Esophagus muscularis mucosa (tissue), 4 donors: ENCODE measurements at regions not wholly inside any gene's neighbourhood (a gene's known extent, or its start where the extent isn't known, plus 50 kb on each side); places are given as distances from the start of the nearest gene placed in this dataset.

Experiments used
- DNase-seq: peaks from one replicate; pipeline ENCODE4 v3.0.0-alpha.2; 2017; ENCODE audit errors: extremely low spot score
- H3K27ac ChIP-seq, 4 donors: fragments of 200-600 bp; sonication (generic); replicated peaks in 1 of 4; 1 replicate in 3 of 4; 2 replicates in 1 of 4; pipeline ENCODE4 v1.5.1; 2016 to 2019; ENCODE audit warnings: mild to moderate bottlenecking in 1 of 4
- H3K27me3 ChIP-seq, 4 donors: fragments of 200-600 bp; sonication (generic); one replicate each; pipeline versions ENCODE4 v1.5.1 to v1.6.0; 2016 to 2019
- H3K36me3 ChIP-seq, 4 donors: fragments of 200-600 bp; sonication (generic); one replicate each; pipeline ENCODE4 v1.5.1; 2016 to 2019
- H3K4me1 ChIP-seq, 4 donors: fragments of 200-600 bp; sonication (generic); one replicate each; pipeline ENCODE4 v1.5.1; 2016 to 2019
- H3K4me3 ChIP-seq, 4 donors: fragments of 200-600 bp; sonication (generic); 1 replicate in 2 of 4; 2 replicates in 2 of 4; pipeline ENCODE4 v1.5.1; 2016 to 2019; ENCODE audit warnings: mild to moderate bottlenecking in 4 of 4, moderate library complexity in 1 of 4
- H3K9me3 ChIP-seq, 4 donors: fragments of 200-600 bp; sonication (generic); 1 replicate in 3 of 4; 2 replicates in 1 of 4; pipeline ENCODE4 v1.5.1; 2016 to 2019
- EP300 ChIP-seq: sonication (generic); formaldehyde crosslinking; IDR thresholded peaks from one replicate; pipeline ENCODE4 v1.6.1; 2017; ENCODE audit warnings: antibody characterized with exemption
- POLR2A ChIP-seq: fragments of 450-650 bp; IDR thresholded peaks from one replicate; pipeline ENCODE4 v1.6.1; 2017; ENCODE audit warnings: antibody characterized with exemption, moderate library complexity, mild to moderate bottlenecking, low read depth
- POLR2AphosphoS5 ChIP-seq, 2 donors: sonication (generic); formaldehyde crosslinking; IDR thresholded peaks; one replicate each; pipeline ENCODE4 v1.6.1; 2017; ENCODE audit warnings: antibody characterized with exemption in 2 of 2
- WGBS: methylation state at CpG from one replicate; pipeline ENCODE4 v1.1.5; 2018; 5-methylcytosine and 5-hydroxymethylcytosine counted together
- intact Hi-C: fragments of 100-400 bp; cut with DNase I; formaldehyde crosslinking; loops from one replicate; pipeline ENCODE4 v1.15.1; 2023
- TF ChIP-seq, protein P1 (sequence below), 3 experiments: fragments of 200-600 bp in 2 of 3; fragments of 450-650 bp in 1 of 3; sonication (generic) in 2 of 3; IDR thresholded peaks; one replicate each; pipeline ENCODE4 v1.5.1; 2017 to 2019; ENCODE audit warnings: antibody characterized with exemption in 3 of 3, mild to moderate bottlenecking in 2 of 3, moderate library complexity in 1 of 3

- H3K4me1 ChIP-seq, result no peaks in the 10 kb centered on the region
- no peaks in the 10 kb centered on the region for H3K9me3 ChIP-seq
- no peak overlapping the region for H3K4me3 ChIP-seq
- intact Hi-C loops, result no loop called here
- 94% methylated on average over 4 of the region's 4 CpGs for WGBS
- no peaks in the 10 kb centered on the region for H3K27me3 ChIP-seq
- DNase-seq, result no peak
- H3K27ac ChIP-seq, result no peak overlapping the region
- TF ChIP-seq EP300 (no peak), POLR2AphosphoS5 (IDR thresholded peaks at IDR 0.05) (no peak), POLR2A (no peak)
- TF ChIP-seq, protein P1, sequence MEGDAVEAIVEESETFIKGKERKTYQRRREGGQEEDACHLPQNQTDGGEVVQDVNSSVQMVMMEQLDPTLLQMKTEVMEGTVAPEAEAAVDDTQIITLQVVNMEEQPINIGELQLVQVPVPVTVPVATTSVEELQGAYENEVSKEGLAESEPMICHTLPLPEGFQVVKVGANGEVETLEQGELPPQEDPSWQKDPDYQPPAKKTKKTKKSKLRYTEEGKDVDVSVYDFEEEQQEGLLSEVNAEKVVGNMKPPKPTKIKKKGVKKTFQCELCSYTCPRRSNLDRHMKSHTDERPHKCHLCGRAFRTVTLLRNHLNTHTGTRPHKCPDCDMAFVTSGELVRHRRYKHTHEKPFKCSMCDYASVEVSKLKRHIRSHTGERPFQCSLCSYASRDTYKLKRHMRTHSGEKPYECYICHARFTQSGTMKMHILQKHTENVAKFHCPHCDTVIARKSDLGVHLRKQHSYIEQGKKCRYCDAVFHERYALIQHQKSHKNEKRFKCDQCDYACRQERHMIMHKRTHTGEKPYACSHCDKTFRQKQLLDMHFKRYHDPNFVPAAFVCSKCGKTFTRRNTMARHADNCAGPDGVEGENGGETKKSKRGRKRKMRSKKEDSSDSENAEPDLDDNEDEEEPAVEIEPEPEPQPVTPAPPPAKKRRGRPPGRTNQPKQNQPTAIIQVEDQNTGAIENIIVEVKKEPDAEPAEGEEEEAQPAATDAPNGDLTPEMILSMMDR (IDR thresholded peaks at IDR 0.05), result no peak
- H3K36me3 ChIP-seq, result no peaks in the 10 kb centered on the region
Measured at GRCh38 chr14:37698840-37699777, 103.7 kb downstream of the TTC6 start.

GRCh38 chr14:37707716-37708115 is 112.3 kb downstream of the TTC6 start:
- no peak overlapping the region for H3K27ac ChIP-seq
- intact Hi-C loops, result loop anchor here (2.0 kb wide), 1 partner anchor 167 kb away; no protein-coding TSS in a partner anchor
- 69% methylated on average over 2 of the region's 2 CpGs for WGBS
- DNase-seq, result no peak
- no peaks in the 10 kb centered on the region for H3K27me3 ChIP-seq
- H3K4me1 ChIP-seq, result no peaks in the 10 kb centered on the region
- no peak overlapping the region for H3K4me3 ChIP-seq
- no peaks in the 10 kb centered on the region for H3K36me3 ChIP-seq
- no peak for TF ChIP-seq EP300
- no peaks in the 10 kb centered on the region for H3K9me3 ChIP-seq

DNA sequence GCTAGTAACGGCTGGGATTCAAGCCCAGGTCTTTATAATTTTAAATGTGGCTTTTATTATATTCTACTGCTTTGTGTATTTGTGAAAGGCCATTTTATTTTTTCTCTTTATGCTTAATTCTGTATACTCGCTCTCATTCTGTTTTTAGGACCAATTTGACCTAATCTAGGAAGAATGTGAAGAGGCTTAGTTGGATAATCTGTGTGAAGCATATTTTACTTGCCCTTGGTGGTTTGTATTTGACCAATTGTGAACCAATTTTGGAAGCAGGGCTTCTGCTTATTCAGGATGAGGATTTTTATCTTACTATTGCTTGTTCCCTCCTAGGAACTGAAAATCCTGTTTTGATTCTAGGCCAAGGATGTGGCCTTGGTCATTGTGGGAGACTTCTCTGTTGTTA is 113.1 kb downstream of the TTC6 start:
- intact Hi-C loops, result loop anchor here (2.0 kb wide), 1 partner anchor 166 kb away; no protein-coding TSS in a partner anchor
- Histone ChIP-seq H3K4me3 (no peak overlapping the region), H3K36me3 (no peaks in the 10 kb centered on the region), H3K27ac (no peak overlapping the region), H3K27me3 (no peaks in the 10 kb centered on the region), H3K9me3 (no peaks in the 10 kb centered on the region), H3K4me1 (no peaks in the 10 kb centered on the region)
- DNase-seq, result no peak
- WGBS, result 66% methylated on average over 2 of the region's 2 CpGs
- TF ChIP-seq POLR2A, result no peak
- TF ChIP-seq, protein P1 (IDR thresholded peaks at IDR 0.05), result no peak
- no peak for TF ChIP-seq EP300

GRCh38 chr14:37709419-37710195 is 114.2 kb downstream of the TTC6 start:
- WGBS, result 70% methylated on average over 3 of the region's 3 CpGs
- no peak overlapping the region for H3K4me3 ChIP-seq
- intact Hi-C loops, result loop anchor here (2.0 kb wide), 1 partner anchor 165 kb away; no protein-coding TSS in a partner anchor
- no peaks in the 10 kb centered on the region for H3K36me3 ChIP-seq
- no peaks in the 10 kb centered on the region for H3K27me3 ChIP-seq
- TF ChIP-seq POLR2AphosphoS5 (IDR thresholded peaks at IDR 0.05) (no peak), EP300 (no peak), POLR2A (no peak)
- TF ChIP-seq, protein P1 (IDR thresholded peaks at IDR 0.05), result peak in 2 of 3 experiments; percentile 27 to 43
- H3K27ac ChIP-seq, result no peak overlapping the region
- H3K4me1 ChIP-seq, result no peaks in the 10 kb centered on the region
- no peak for DNase-seq
- no peaks in the 10 kb centered on the region for H3K9me3 ChIP-seq

DNA sequence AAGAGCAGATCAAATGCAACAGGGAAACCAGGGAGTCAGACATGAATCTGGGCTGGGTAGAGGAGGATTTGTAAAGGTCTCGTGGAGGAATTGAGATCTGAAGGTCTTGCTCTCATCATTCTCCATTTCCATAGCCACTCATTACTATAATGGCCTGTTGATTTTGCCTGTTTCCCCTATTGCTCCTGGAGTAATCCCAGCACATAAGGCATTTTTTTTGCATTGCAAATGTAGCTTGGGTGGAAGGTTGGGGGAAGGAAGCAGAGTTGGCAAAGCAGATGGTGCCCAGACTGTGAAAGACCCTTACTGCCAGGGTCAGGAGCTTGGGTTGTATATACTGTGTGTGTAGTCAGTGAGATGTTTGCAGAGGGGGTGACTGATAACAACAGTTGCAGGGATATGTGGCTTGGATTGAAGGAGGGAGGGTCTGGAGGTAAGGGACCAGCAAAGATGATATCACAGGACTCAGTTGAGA is 116.0 kb downstream of the TTC6 start:
- Histone ChIP-seq H3K27ac (no peak overlapping the region), H3K4me3 (no peak overlapping the region), H3K27me3 (no peaks in the 10 kb centered on the region), H3K9me3 (no peaks in the 10 kb centered on the region), H3K4me1 (no peaks in the 10 kb centered on the region), H3K36me3 (no peaks in the 10 kb centered on the region)
- WGBS, result 74% methylated on average over 1 of the region's 1 CpG
- intact Hi-C loops, result no loop called here
- no peak for DNase-seq
- TF ChIP-seq, protein P1 (IDR thresholded peaks at IDR 0.05), result no peak
- TF ChIP-seq EP300 (no peak), POLR2A (no peak), POLR2AphosphoS5 (IDR thresholded peaks at IDR 0.05) (no peak)
